ENCODE measurements at regions not wholly inside any gene's neighbourhood (a gene's known extent, or its start where the extent isn't known, plus 50 kb on each side); places are given as distances from the start of the nearest gene placed in this dataset.

- no peak overlapping the region for H3K27ac ChIP-seq
- no peak for TF ChIP-seq CTCF (conservative IDR thresholded peaks at IDR 0.05)
Measured at GRCh38 chr1:87872189-87872588, 543.5 kb downstream of the LMO4 start.

- no peak for TF ChIP-seq CTCF (conservative IDR thresholded peaks at IDR 0.05)
- H3K27ac ChIP-seq: no peak overlapping the region
Measured at GRCh38 chr1:87872692-87873091, 544.0 kb downstream of the LMO4 start.

- no peak overlapping the region for H3K27ac ChIP-seq
- no peak for TF ChIP-seq CTCF (conservative IDR thresholded peaks at IDR 0.05)
Measured at GRCh38 chr1:87878873-87879272, 550.2 kb downstream of the LMO4 start.

- TF ChIP-seq CTCF (conservative IDR thresholded peaks at IDR 0.05): no peak
Measured at GRCh38 chr1:87880098-87880760, 551.5 kb downstream of the LMO4 start.

GRCh38 chr1:87880764-87881163, 552.1 kb downstream of the LMO4 start:
- no peak for TF ChIP-seq CTCF (conservative IDR thresholded peaks at IDR 0.05)
- H3K27ac ChIP-seq: no peak overlapping the region

More at GRCh38 chr1:87880098-87880760, 551.5 kb downstream of the LMO4 start:
- H3K27ac ChIP-seq: no peak overlapping the region

- no peak for TF ChIP-seq CTCF (conservative IDR thresholded peaks at IDR 0.05)
- no peak overlapping the region for H3K27ac ChIP-seq
Measured at GRCh38 chr1:87883906-87884305, 555.2 kb downstream of the LMO4 start.

- no peak for TF ChIP-seq CTCF (conservative IDR thresholded peaks at IDR 0.05)
- H3K27ac ChIP-seq: no peak overlapping the region
Measured at GRCh38 chr1:87884581-87884980, 555.9 kb downstream of the LMO4 start.
